ENCODE measurements at regions not wholly inside any gene's neighbourhood (a gene's known extent, or its start where the extent isn't known, plus 50 kb on each side); places are given as distances from the start of the nearest gene placed in this dataset.

DNA sequence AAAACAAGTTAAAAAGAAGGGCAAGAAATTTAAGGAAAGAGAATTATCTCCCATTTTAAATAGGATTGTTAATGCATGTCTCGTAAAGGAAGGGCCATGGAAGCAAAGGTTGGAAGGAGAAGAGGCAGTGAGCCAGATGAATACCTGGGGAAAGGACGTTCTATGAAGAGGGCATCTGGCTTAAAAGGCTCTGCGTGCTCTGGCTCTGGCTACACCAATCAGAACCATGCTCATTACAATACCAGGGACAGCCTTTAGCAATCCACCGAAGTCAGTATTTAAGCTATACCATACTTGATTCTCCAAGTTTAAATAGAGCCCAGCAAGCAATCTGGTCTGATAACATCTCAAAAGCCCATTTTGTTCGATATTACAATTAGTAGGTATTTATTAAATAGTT is 58.5 kb upstream of the C1orf87 start:
- Histone ChIP-seq H3K4me1 (ENCODE audit: control insufficient read depth, extremely low read depth, insufficient read depth, low read length) (peaks cover 7% of the 10 kb centered on the region), H3K36me3 (ENCODE audit: control insufficient read depth, insufficient read depth, low read length) (no peaks in the 10 kb centered on the region), H3K27me3 (ENCODE audit: control insufficient read depth, insufficient read depth, low read length) (no peaks in the 10 kb centered on the region), H4K20me1 (ENCODE audit: control insufficient read depth, extremely low read depth, insufficient read depth, low read length) (no peaks in the 10 kb centered on the region), H3K9me3 (ENCODE audit: control insufficient read depth, insufficient read depth, low read depth, low read length) (no peaks in the 10 kb centered on the region), H3K27ac (ENCODE audit: insufficient read depth, low read length) (no peak overlapping the region), H3K9ac (ENCODE audit: insufficient read depth, low read length) (no peak overlapping the region), H3K4me3 (replicated peaks in 1 of 4; ENCODE audit: control extremely low read depth in 1 of 4, insufficient read depth in 1 of 4, low read depth in 3 of 4, low read length in 4 of 4) (no peak overlapping the region), H3K4me2 (ENCODE audit: extremely low read depth, insufficient read depth, low read length) (no peak overlapping the region), H3K79me2 (ENCODE audit: control insufficient read depth, insufficient read depth, low read length) (no peaks in the 10 kb centered on the region), H2AFZ (ENCODE audit: low read length) (no peak overlapping the region)
- DNase-seq (ENCODE audit: low read depth in 2 of 2) = no peak
- TF ChIP-seq, protein P1, sequence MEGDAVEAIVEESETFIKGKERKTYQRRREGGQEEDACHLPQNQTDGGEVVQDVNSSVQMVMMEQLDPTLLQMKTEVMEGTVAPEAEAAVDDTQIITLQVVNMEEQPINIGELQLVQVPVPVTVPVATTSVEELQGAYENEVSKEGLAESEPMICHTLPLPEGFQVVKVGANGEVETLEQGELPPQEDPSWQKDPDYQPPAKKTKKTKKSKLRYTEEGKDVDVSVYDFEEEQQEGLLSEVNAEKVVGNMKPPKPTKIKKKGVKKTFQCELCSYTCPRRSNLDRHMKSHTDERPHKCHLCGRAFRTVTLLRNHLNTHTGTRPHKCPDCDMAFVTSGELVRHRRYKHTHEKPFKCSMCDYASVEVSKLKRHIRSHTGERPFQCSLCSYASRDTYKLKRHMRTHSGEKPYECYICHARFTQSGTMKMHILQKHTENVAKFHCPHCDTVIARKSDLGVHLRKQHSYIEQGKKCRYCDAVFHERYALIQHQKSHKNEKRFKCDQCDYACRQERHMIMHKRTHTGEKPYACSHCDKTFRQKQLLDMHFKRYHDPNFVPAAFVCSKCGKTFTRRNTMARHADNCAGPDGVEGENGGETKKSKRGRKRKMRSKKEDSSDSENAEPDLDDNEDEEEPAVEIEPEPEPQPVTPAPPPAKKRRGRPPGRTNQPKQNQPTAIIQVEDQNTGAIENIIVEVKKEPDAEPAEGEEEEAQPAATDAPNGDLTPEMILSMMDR (conservative IDR thresholded peaks at IDR 0.05 in 1 of 2, IDR thresholded peaks at IDR 0.05 in 1 of 2; ENCODE audit: low read depth in 1 of 2, low read length in 2 of 2) = no peak
- no peak for TF ChIP-seq EZH2 (IDR thresholded peaks at IDR 0.05; ENCODE audit: low read length, missing control alignments)

DNA sequence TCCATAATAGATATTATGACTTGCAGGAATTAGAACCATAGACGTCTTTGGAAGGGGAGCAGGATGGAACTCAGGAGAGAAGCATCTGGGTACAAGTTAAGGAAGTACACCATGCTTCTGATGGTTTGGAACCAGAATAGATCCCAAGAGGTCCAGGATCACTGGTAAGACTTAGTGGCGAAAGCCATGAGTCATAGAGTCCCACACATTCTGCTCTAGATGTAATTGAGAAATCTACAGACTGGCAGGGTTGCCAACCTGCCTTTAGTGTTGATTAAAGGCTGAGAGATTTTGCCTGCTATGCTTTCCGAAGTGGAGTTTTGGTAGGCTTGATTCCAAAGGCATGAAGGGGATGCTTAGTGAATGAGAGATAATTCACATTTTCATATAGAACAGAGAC is 57.1 kb upstream of the C1orf87 start:
- Histone ChIP-seq H3K4me3 (replicated peaks in 1 of 4; ENCODE audit: control extremely low read depth in 1 of 4, insufficient read depth in 1 of 4, low read depth in 3 of 4, low read length in 4 of 4) (no peak overlapping the region), H3K27me3 (ENCODE audit: control insufficient read depth, insufficient read depth, low read length) (no peaks in the 10 kb centered on the region), H3K9me3 (ENCODE audit: control insufficient read depth, insufficient read depth, low read depth, low read length) (no peaks in the 10 kb centered on the region), H3K4me1 (ENCODE audit: control insufficient read depth, extremely low read depth, insufficient read depth, low read length) (peaks cover 7% of the 10 kb centered on the region), H4K20me1 (ENCODE audit: control insufficient read depth, extremely low read depth, insufficient read depth, low read length) (no peaks in the 10 kb centered on the region), H3K9ac (ENCODE audit: insufficient read depth, low read length) (no peak overlapping the region), H3K79me2 (ENCODE audit: control insufficient read depth, insufficient read depth, low read length) (no peaks in the 10 kb centered on the region), H3K27ac (ENCODE audit: insufficient read depth, low read length) (no peak overlapping the region), H2AFZ (ENCODE audit: low read length) (no peak overlapping the region), H3K36me3 (ENCODE audit: control insufficient read depth, insufficient read depth, low read length) (no peaks in the 10 kb centered on the region), H3K4me2 (ENCODE audit: extremely low read depth, insufficient read depth, low read length) (no peak overlapping the region)
- peak; percentile 19 to 33 for DNase-seq (ENCODE audit: low read depth in 2 of 2)
- TF ChIP-seq, protein P1 (conservative IDR thresholded peaks at IDR 0.05 in 1 of 2, IDR thresholded peaks at IDR 0.05 in 1 of 2; ENCODE audit: low read depth in 1 of 2, low read length in 2 of 2) = no peak
- no peak for TF ChIP-seq EZH2 (IDR thresholded peaks at IDR 0.05; ENCODE audit: low read length, missing control alignments)

DNA sequence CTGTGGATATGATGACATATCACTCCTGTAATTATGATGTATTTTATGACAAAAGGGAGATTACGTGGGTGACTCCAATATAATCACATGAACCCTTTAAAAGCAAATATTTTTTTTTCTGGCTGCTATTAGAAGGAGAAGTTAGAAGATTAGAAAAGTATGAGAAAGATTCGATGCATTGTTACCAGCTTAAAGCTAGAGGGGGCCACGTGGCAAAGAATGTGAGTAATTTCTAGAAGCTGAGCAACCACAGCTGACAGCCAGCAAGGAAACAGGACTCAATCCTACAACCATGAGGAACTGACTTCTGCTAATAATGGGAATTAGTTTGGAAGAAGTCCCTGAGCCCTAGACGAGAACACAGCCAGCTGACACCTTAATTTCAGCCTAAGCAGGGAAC is 56.3 kb upstream of the C1orf87 start:
- TF ChIP-seq, protein P1 (conservative IDR thresholded peaks at IDR 0.05 in 1 of 2, IDR thresholded peaks at IDR 0.05 in 1 of 2; ENCODE audit: low read depth in 1 of 2, low read length in 2 of 2) = peak in 1 of 2 donors; percentile 5
- TF ChIP-seq EZH2 (IDR thresholded peaks at IDR 0.05; ENCODE audit: low read length, missing control alignments) = no peak
- no peaks in the 10 kb centered on the region for H3K79me2 ChIP-seq (ENCODE audit: control insufficient read depth, insufficient read depth, low read length)
- no peaks in the 10 kb centered on the region for H3K9me3 ChIP-seq (ENCODE audit: control insufficient read depth, insufficient read depth, low read depth, low read length)
- H3K4me1 ChIP-seq (ENCODE audit: control insufficient read depth, extremely low read depth, insufficient read depth, low read length) = peaks cover 7% of the 10 kb centered on the region
- H3K9ac ChIP-seq (ENCODE audit: insufficient read depth, low read length) = no peak overlapping the region
- DNase-seq (ENCODE audit: low read depth in 2 of 2) = peak in 1 of 2 donors; percentile 38
- H3K36me3 ChIP-seq (ENCODE audit: control insufficient read depth, insufficient read depth, low read length) = no peaks in the 10 kb centered on the region
- no peak overlapping the region for H3K4me3 ChIP-seq (replicated peaks in 1 of 4; ENCODE audit: control extremely low read depth in 1 of 4, insufficient read depth in 1 of 4, low read depth in 3 of 4, low read length in 4 of 4)
- H4K20me1 ChIP-seq (ENCODE audit: control insufficient read depth, extremely low read depth, insufficient read depth, low read length) = no peaks in the 10 kb centered on the region
- H2AFZ ChIP-seq (ENCODE audit: low read length) = no peak overlapping the region
- no peak overlapping the region for H3K4me2 ChIP-seq (ENCODE audit: extremely low read depth, insufficient read depth, low read length)
- no peaks in the 10 kb centered on the region for H3K27me3 ChIP-seq (ENCODE audit: control insufficient read depth, insufficient read depth, low read length)
- H3K27ac ChIP-seq (ENCODE audit: insufficient read depth, low read length) = no peak overlapping the region

Data from fibroblast of lung (primary cell).